ENCODE measurements at regions not wholly inside any gene's neighbourhood (a gene's known extent, or its start where the extent isn't known, plus 50 kb on each side); places are given as distances from the start of the nearest gene placed in this dataset.

DNA sequence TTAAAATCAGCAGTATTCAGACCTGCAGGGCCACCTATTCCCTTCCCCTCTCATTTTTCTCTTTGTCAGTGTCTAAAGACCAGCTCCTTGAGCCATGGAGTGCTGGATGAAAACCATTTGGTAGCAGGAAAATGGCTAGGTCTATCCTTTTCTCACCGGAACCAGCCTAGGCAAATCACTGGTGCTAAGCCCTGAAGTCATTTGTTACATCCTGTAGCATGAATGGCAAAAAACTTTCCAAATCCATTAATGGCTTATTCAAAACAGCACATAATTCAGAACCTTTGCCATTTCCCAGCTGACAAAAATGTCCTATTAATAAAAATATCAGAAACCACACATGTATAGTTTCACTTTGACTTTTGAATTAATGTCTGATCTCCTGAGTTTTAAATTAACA lies 209.5 kb upstream of the E2F8 start:
- TF ChIP-seq PATZ1 (CRISPR knock-in tag; IDR thresholded peaks at IDR 0.05; ENCODE audit: borderline replicate concordance) = no peak
- no peak for TF ChIP-seq OSR1 (CRISPR knock-in tag; IDR thresholded peaks at IDR 0.05)
- TF ChIP-seq ZFP30 (CRISPR knock-in tag; IDR thresholded peaks at IDR 0.05) = no peak
- no peak for TF ChIP-seq RARB (CRISPR knock-in tag; IDR thresholded peaks at IDR 0.05)
- no peak for TF ChIP-seq PPARA (CRISPR knock-in tag; IDR thresholded peaks at IDR 0.05; ENCODE audit: borderline replicate concordance)
- no peak for TF ChIP-seq ESRRG (CRISPR knock-in tag; IDR thresholded peaks at IDR 0.05)
- no peak for TF ChIP-seq TSHZ2 (CRISPR knock-in tag; IDR thresholded peaks at IDR 0.05)
- TF ChIP-seq ARNTL (CRISPR knock-in tag; IDR thresholded peaks at IDR 0.05; ENCODE audit: borderline replicate concordance, low read depth) = no peak
- TF ChIP-seq ZNF8 (CRISPR knock-in tag; IDR thresholded peaks at IDR 0.05) = no peak
- no peak for TF ChIP-seq ISL1 (CRISPR knock-in tag; IDR thresholded peaks at IDR 0.05)
- no peak for TF ChIP-seq ZFP3 (CRISPR knock-in tag; IDR thresholded peaks at IDR 0.05)
